ENCODE measurements at regions not wholly inside any gene's neighbourhood (a gene's known extent, or its start where the extent isn't known, plus 50 kb on each side); places are given as distances from the start of the nearest gene placed in this dataset.

GRCh38 chr13:22229916-22230315 is 559.0 kb downstream of the FGF9 start:
- Histone ChIP-seq H3K27ac (no peak overlapping the region), H3K27me3 (no peaks in the 10 kb centered on the region), H3K4me1 (no peaks in the 10 kb centered on the region), H3K36me3 (ENCODE audit: low read depth, missing control alignments) (no peaks in the 10 kb centered on the region), H3K4me3 (no peak overlapping the region), H3K9me3 (no peaks in the 10 kb centered on the region)
- TF ChIP-seq CTCF (IDR thresholded peaks at IDR 0.05) (no peak), POLR2A (IDR thresholded peaks at IDR 0.05) (no peak)
- WGBS, 2 donors, result 86 to 89% methylated on average over 5 of the region's 5 CpGs
- no peak for DNase-seq
- intact Hi-C loops (cut with DNase I; ENCODE audit: low total_unique reads), result no loop called here

DNA sequence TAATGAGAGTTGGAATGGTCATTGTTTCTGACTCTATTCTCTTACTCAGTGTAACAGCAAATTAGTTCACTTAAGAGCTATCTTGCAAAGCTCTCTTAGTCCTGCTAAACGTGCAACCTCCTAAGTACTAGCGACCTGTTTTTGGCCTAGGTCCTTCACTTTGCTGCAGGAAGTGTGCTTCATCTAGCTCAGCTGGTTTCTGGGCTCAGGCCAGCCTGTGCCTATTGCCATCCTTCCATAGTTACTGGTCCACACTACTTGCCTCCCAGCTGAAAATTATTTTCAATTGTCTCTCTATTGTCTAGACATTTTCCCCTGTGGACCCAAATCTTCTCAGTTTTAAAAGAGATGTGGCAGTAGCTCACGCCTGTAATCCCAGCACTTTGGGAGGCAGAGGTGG is 561.3 kb downstream of the FGF9 start:
- no peak for DNase-seq
- Histone ChIP-seq H3K4me1 (no peaks in the 10 kb centered on the region), H3K4me3 (no peak overlapping the region), H3K9me3 (no peaks in the 10 kb centered on the region), H3K27me3 (no peaks in the 10 kb centered on the region), H3K36me3 (ENCODE audit: low read depth, missing control alignments) (no peaks in the 10 kb centered on the region), H3K27ac (no peak overlapping the region)
- WGBS, 2 donors, result 82% methylated on average over 3 of the region's 3 CpGs
- intact Hi-C loops (cut with DNase I; ENCODE audit: low total_unique reads), result no loop called here
- TF ChIP-seq CTCF (IDR thresholded peaks at IDR 0.05) (no peak), POLR2A (IDR thresholded peaks at IDR 0.05) (no peak)

GRCh38 chr13:22235285-22235949 is 564.5 kb downstream of the FGF9 start:
- no peak for DNase-seq
- Histone ChIP-seq H3K4me1 (no peaks in the 10 kb centered on the region), H3K27me3 (no peaks in the 10 kb centered on the region), H3K9me3 (no peaks in the 10 kb centered on the region), H3K36me3 (ENCODE audit: low read depth, missing control alignments) (no peaks in the 10 kb centered on the region), H3K4me3 (no peak overlapping the region), H3K27ac (no peak overlapping the region)
- intact Hi-C loops (cut with DNase I; ENCODE audit: low total_unique reads), result no loop called here
- TF ChIP-seq POLR2A (IDR thresholded peaks at IDR 0.05) (no peak), CTCF (IDR thresholded peaks at IDR 0.05) (no peak)
- WGBS, 2 donors, result 39 to 42% methylated on average over 2 of the region's 2 CpGs

DNA sequence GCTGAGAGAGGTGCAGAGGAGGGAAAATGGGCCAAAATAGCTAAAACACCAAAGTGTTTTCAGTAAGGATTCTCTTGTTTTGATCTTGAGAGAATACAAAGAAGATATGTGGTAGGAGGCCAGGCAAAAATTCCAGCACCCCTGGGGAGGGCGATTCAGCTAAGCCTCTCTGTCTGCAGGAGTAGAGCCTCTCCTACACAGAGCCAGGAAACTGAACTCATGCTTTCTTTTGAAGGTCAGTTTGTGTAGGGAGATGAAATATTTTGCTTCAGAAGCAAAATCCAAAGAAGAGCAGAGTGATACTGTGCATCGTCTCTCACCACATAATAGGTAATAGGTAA is 565.0 kb downstream of the FGF9 start:
- Histone ChIP-seq H3K27ac (no peak overlapping the region), H3K27me3 (no peaks in the 10 kb centered on the region), H3K4me1 (no peaks in the 10 kb centered on the region), H3K4me3 (no peak overlapping the region), H3K9me3 (no peaks in the 10 kb centered on the region), H3K36me3 (ENCODE audit: low read depth, missing control alignments) (no peaks in the 10 kb centered on the region)
- no peak for TF ChIP-seq CTCF (IDR thresholded peaks at IDR 0.05)
- TF ChIP-seq POLR2A (IDR thresholded peaks at IDR 0.05), result no peak
- DNase-seq, result no peak
- 24 to 29% methylated on average over 2 of the region's 2 CpGs for WGBS, 2 donors
- intact Hi-C loops (cut with DNase I; ENCODE audit: low total_unique reads), result no loop called here

DNA sequence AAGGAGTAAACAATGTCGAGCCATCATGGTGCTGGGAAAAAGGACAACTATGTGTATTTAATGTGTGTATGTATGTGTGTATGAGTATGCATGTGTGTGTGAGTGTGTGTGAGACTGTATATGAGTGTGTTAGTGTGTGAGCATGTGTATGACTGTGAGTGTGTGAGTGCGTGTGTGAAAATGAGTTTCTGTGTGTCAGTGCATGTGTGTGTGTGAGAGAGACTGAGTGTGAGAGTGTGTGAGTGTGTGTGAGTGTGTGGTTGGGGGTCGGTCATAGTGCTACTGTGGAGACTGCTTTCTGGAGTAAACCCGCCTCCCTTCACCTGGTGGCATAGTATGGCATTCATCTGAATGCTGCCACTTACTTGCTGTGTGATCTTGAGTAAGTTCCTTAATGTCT is 567.4 kb downstream of the FGF9 start:
- TF ChIP-seq CTCF (IDR thresholded peaks at IDR 0.05), result no peak
- TF ChIP-seq POLR2A (IDR thresholded peaks at IDR 0.05), result no peak

More for the DNA sequence above, 567.4 kb downstream of the FGF9 start:
- H3K36me3 ChIP-seq (ENCODE audit: low read depth, missing control alignments), result no peaks in the 10 kb centered on the region
- H3K4me1 ChIP-seq, result no peaks in the 10 kb centered on the region
- intact Hi-C loops (cut with DNase I; ENCODE audit: low total_unique reads), result no loop called here
- DNase-seq, result no peak
- no peak overlapping the region for H3K27ac ChIP-seq
- H3K27me3 ChIP-seq, result no peaks in the 10 kb centered on the region
- 87 to 91% methylated on average over 4 of the region's 4 CpGs for WGBS, 2 donors
- H3K9me3 ChIP-seq, result no peaks in the 10 kb centered on the region
- H3K4me3 ChIP-seq, result no peak overlapping the region

All from testis (tissue), 2 donors.